Activated CD8-positive, alpha-beta T cell treated with anti-CD3 and anti-CD28 coated beads, Interleukin-2, amount 10 ng/mL, durations not matched to agents 7 days and 5 days (primary cell): ENCODE measurements at regions not wholly inside any gene's neighbourhood (a gene's known extent, or its start where the extent isn't known, plus 50 kb on each side); places are given as distances from the start of the nearest gene placed in this dataset.
"Not testable (repeated sequence)": the region's sequence is repeated elsewhere in the genome, so short reads cannot be mapped to it uniquely, and the experiment has no call there.

ENCODE experiments used
- ATAC-seq: fragments of 150-1000 bp; cut with Tn5 transposase; one replicate; pipeline ENCODE4 v1.10.0; 2021; ENCODE audit warnings: moderate library complexity
- CTCF ChIA-PET: fragments of 350-600 bp; sonication (Branson Sonifier 250); formaldehyde crosslinking; loops from one replicate; lab custom pipeline; 2021; ENCODE audit warnings: antibody characterized with exemption; lab: Charles Lee
- POLR2A ChIA-PET: fragments of 350-600 bp; sonication (Branson Sonifier 250); formaldehyde crosslinking; loops from one replicate; lab custom pipeline; 2021; ENCODE audit warnings: antibody characterized with exemption; lab: Charles Lee
- DNase-seq: peaks from one replicate; pipeline ENCODE4 v3.0.0-alpha.2; 2020
- H3K27ac Mint-ChIP-seq: one replicate; pipeline ENCODE4 v1.8.0; 2021; ENCODE audit warnings: mild to moderate bottlenecking, mixed read lengths
- H3K27me3 Mint-ChIP-seq: one replicate; pipeline ENCODE4 v1.8.0; 2021; ENCODE audit warnings: low read depth, mixed read lengths
- H3K36me3 Mint-ChIP-seq: one replicate; pipeline ENCODE4 v1.8.0; 2021; ENCODE audit warnings: low read depth, mixed read lengths
- H3K4me1 Mint-ChIP-seq: one replicate; pipeline ENCODE4 v1.8.0; 2021; ENCODE audit warnings: low read depth, mixed read lengths
- H3K4me3 Mint-ChIP-seq: one replicate; pipeline ENCODE4 v1.8.0; 2021; ENCODE audit warnings: mild to moderate bottlenecking, mixed read lengths
- H3K9me3 Mint-ChIP-seq: one replicate; pipeline ENCODE4 v1.8.0; 2022; ENCODE audit warnings: mixed read lengths; ENCODE audit not compliant: insufficient read depth

- ChIA-PET POLR2A (no interaction called here), CTCF (no interaction called here)
- Mint-ChIP-seq H3K4me3 (no peak overlapping the region), H3K27ac (no peak overlapping the region), H3K9me3 (no peaks in the 10 kb centered on the region), H3K36me3 (no peaks in the 10 kb centered on the region), H3K4me1 (no peaks in the 10 kb centered on the region), H3K27me3 (peaks cover 9% of the 10 kb centered on the region)
- DNase-seq = no peak
- no peak for ATAC-seq
Measured at GRCh38 chr13:111436446-111436845, 116.0 kb downstream of the TEX29 start.

GRCh38 chr13:111437417-111437816 is 117.0 kb downstream of the TEX29 start:
- Mint-ChIP-seq H3K9me3 (no peaks in the 10 kb centered on the region), H3K27ac (no peak overlapping the region), H3K36me3 (no peaks in the 10 kb centered on the region), H3K4me1 (no peaks in the 10 kb centered on the region), H3K4me3 (no peak overlapping the region), H3K27me3 (peaks cover 5% of the 10 kb centered on the region)
- ATAC-seq (no peak), DNase-seq (no peak)
- ChIA-PET POLR2A (no interaction called here), CTCF (no interaction called here)

GRCh38 chr13:111437856-111438547 is 117.6 kb downstream of the TEX29 start:
- POLR2A ChIA-PET = no interaction called here
- H3K4me3 Mint-ChIP-seq = no peak overlapping the region
- peaks cover 3% of the 10 kb centered on the region for H3K27me3 Mint-ChIP-seq
- H3K9me3 Mint-ChIP-seq = no peaks in the 10 kb centered on the region
- H3K4me1 Mint-ChIP-seq = no peaks in the 10 kb centered on the region
- CTCF ChIA-PET = no interaction called here
- H3K36me3 Mint-ChIP-seq = no peaks in the 10 kb centered on the region
- no peak for ATAC-seq
- DNase-seq = no peak
- H3K27ac Mint-ChIP-seq = no peak overlapping the region

GRCh38 chr13:111440492-111440891 is 120.0 kb downstream of the TEX29 start:
- ATAC-seq, H3K4me3 Mint-ChIP-seq, H3K4me1 Mint-ChIP-seq, H3K9me3 Mint-ChIP-seq, H3K27me3 Mint-ChIP-seq, H3K27ac Mint-ChIP-seq, DNase-seq, H3K36me3 Mint-ChIP-seq: not testable (repeated sequence)
- ChIA-PET CTCF (interaction anchor here (0.7 to 2.2 kb wide), 3 partner anchors 11 to 373 kb away, joined by 3 to 11 read pairs (median 8); no protein-coding TSS in a partner anchor), POLR2A (interaction anchor here (0.7 kb wide), 1 partner anchor 1067 kb away, joined by 3 read pairs; no protein-coding TSS in a partner anchor)

- Mint-ChIP-seq H3K36me3 (no peaks in the 10 kb centered on the region), H3K27ac (no peak overlapping the region), H3K9me3 (peaks cover 4% of the 10 kb centered on the region), H3K4me1 (peaks cover 5% of the 10 kb centered on the region), H3K27me3 (peaks cover 4% of the 10 kb centered on the region), H3K4me3 (no peak overlapping the region)
- ChIA-PET CTCF (interaction anchor here (2.2 kb wide), 1 partner anchor 15 kb away, joined by 8 read pairs; no protein-coding TSS in a partner anchor), POLR2A (no interaction called here)
- ATAC-seq = no peak
- no peak for DNase-seq
Measured at GRCh38 chr13:111443981-111444380, 123.5 kb downstream of the TEX29 start.

- POLR2A ChIA-PET = no interaction called here
- no peak overlapping the region for H3K4me3 Mint-ChIP-seq
- ATAC-seq = no peak
- H3K9me3 Mint-ChIP-seq = peaks cover 4% of the 10 kb centered on the region
- H3K27me3 Mint-ChIP-seq = peaks cover 4% of the 10 kb centered on the region
- H3K27ac Mint-ChIP-seq = no peak overlapping the region
- H3K4me1 Mint-ChIP-seq = peaks cover 5% of the 10 kb centered on the region
- CTCF ChIA-PET = no interaction called here
- H3K36me3 Mint-ChIP-seq = no peaks in the 10 kb centered on the region
- DNase-seq = no peak
Measured at GRCh38 chr13:111448504-111448903, 128.1 kb downstream of the TEX29 start.

- DNase-seq (no peak), ATAC-seq (no peak)
- Mint-ChIP-seq H3K36me3 (no peaks in the 10 kb centered on the region), H3K27me3 (peaks cover 4% of the 10 kb centered on the region), H3K27ac (no peak overlapping the region), H3K4me1 (peaks cover 5% of the 10 kb centered on the region), H3K4me3 (no peak overlapping the region), H3K9me3 (peaks cover 4% of the 10 kb centered on the region)
- ChIA-PET CTCF (no interaction called here), POLR2A (no interaction called here)
Measured at GRCh38 chr13:111449041-111449440, 128.6 kb downstream of the TEX29 start.

- Mint-ChIP-seq H3K4me1 (peaks cover 5% of the 10 kb centered on the region), H3K9me3 (peaks cover 4% of the 10 kb centered on the region), H3K27me3 (peaks cover 2% of the 10 kb centered on the region), H3K4me3 (no peak overlapping the region), H3K27ac (no peak overlapping the region), H3K36me3 (no peaks in the 10 kb centered on the region)
- ChIA-PET CTCF (no interaction called here), POLR2A (no interaction called here)
- no peak for ATAC-seq
- no peak for DNase-seq
Measured at GRCh38 chr13:111451402-111451801, 131.0 kb downstream of the TEX29 start.

- ATAC-seq = no peak
- peaks cover 4% of the 10 kb centered on the region for H3K27me3 Mint-ChIP-seq
- H3K4me1 Mint-ChIP-seq = no peaks in the 10 kb centered on the region
- DNase-seq = no peak
- H3K36me3 Mint-ChIP-seq = no peaks in the 10 kb centered on the region
- POLR2A ChIA-PET = no interaction called here
- CTCF ChIA-PET = no interaction called here
- H3K9me3 Mint-ChIP-seq = no peaks in the 10 kb centered on the region
- no peak overlapping the region for H3K4me3 Mint-ChIP-seq
- H3K27ac Mint-ChIP-seq = no peak overlapping the region
Measured at GRCh38 chr13:111456452-111457230, 136.2 kb downstream of the TEX29 start.

GRCh38 chr13:111458001-111458531 is 137.6 kb downstream of the TEX29 start:
- no peaks in the 10 kb centered on the region for H3K36me3 Mint-ChIP-seq
- ATAC-seq (no peak), DNase-seq (no peak)

GRCh38 chr13:111458739-111459138 is 138.3 kb downstream of the TEX29 start:
- Mint-ChIP-seq H3K4me3 (no peak overlapping the region), H3K4me1 (no peaks in the 10 kb centered on the region), H3K36me3 (no peaks in the 10 kb centered on the region), H3K27ac (no peak overlapping the region), H3K9me3 (no peaks in the 10 kb centered on the region), H3K27me3 (peaks cover 7% of the 10 kb centered on the region)
- CTCF ChIA-PET = no interaction called here
- ATAC-seq (no peak), DNase-seq (no peak)
- POLR2A ChIA-PET = no interaction called here

More at GRCh38 chr13:111458001-111458531, 137.6 kb downstream of the TEX29 start:
- H3K4me1 Mint-ChIP-seq = no peaks in the 10 kb centered on the region
- H3K4me3 Mint-ChIP-seq = no peak overlapping the region
- H3K27me3 Mint-ChIP-seq = peaks cover 3% of the 10 kb centered on the region
- H3K27ac Mint-ChIP-seq = no peak overlapping the region
- ChIA-PET CTCF (no interaction called here), POLR2A (no interaction called here)
- no peaks in the 10 kb centered on the region for H3K9me3 Mint-ChIP-seq
